GM12865 (cell line): ENCODE measurements at regions not wholly inside any gene's neighbourhood (a gene's known extent, or its start where the extent isn't known, plus 50 kb on each side); places are given as distances from the start of the nearest gene placed in this dataset.

Experiments used
- DNase-seq: peaks from one replicate; pipeline ENCODE4 v3.0.0; 2010; ENCODE audit warnings: low read depth
- H3K4me3 ChIP-seq: 2 replicates; pipeline ENCODE4 v1.5.1; 2011; ENCODE audit warnings: mild to moderate bottlenecking, low read depth, low read length, control low read depth
- CTCF ChIP-seq: IDR thresholded peaks from 2 replicates; pipeline ENCODE4 v1.5.1; 2011; ENCODE audit warnings: low read length, control low read depth, low read depth, inconsistent platforms; ENCODE audit not compliant: insufficient read depth; ENCODE audit errors: missing control alignments

DNA sequence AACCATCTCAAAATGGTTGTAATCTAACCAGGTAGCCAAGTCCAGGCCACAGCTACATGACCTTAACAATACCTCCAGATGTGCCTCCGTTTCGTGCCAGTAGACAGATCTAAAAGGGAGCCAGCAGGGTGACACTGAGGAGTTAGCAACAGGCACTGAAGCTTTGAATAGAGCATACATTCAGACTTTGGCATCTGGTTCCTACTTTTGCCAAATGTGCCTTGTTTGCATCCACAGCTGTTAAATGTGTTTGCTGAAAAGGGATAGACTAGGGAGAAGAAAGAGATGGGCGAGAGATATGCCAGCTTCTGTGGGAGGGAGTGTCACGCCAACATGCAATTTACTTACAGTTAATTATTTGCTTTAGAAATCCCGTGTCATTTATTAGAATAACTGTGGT, 1433.9 kb upstream of the CADM2 start:
- no peak for TF ChIP-seq CTCF
- H3K4me3 ChIP-seq, result no peak overlapping the region
- no peak for DNase-seq

DNA sequence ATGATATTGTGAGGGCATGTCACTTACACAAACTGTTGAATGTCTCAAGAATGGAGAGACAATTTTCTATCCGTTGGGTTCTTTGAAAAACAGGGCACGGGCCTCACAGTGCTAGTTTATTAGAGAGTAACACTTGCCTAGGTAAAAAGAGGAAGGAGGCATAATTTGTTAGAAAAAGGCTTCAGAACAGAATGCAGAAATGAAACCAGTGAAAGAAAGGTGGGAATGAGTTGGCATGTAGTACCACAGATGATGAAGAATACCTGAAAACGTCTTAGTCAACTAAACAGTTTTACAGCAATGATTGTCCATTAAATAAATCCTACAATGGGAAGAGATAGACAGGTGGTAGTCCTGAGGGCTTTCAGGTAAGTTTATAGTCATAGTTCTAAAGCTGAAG, 1399.7 kb upstream of the CADM2 start:
- DNase-seq, result no peak
- TF ChIP-seq CTCF, result no peak
- no peak overlapping the region for H3K4me3 ChIP-seq

DNA sequence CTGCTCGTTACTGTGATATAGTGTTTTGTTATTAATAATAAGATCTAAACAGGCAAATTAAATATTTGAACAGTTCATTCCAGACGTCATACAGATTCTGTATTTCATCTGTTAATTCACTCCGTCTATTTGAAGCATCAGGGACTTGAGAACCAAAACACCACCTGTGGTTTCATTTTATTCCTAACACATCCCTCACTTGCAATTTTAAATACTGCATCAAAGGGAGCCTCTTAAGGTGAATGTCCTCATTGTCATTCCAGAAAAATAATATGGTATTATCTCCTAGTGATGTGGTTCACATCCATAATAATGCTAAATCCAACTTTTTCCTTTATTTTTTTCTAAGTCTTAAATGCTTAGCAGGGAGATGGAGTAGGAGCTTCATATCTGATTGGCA, 1390.9 kb upstream of the CADM2 start:
- no peak overlapping the region for H3K4me3 ChIP-seq
- TF ChIP-seq CTCF, result no peak
- no peak for DNase-seq

DNA sequence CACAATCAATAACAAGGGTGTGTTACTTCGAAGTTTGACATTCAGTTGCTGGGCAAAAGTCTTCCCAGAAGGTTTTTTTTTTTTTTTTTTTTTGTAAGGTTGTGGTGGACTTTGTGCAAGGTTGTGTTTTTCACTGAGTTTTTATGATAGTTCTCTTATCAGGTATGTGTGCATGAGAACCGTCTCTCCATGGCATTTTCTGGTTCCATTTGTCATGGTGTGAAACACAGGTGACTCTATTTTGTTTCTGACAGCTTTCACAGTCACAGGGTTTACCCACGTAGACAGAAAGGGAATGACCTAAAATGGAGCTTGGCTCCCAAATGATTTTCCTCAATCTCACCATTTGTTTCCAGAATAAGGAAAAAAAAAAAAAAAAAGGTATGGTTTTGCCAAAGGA, 1377.2 kb upstream of the CADM2 start:
- TF ChIP-seq CTCF, result no peak
- H3K4me3 ChIP-seq, result no peak overlapping the region
- DNase-seq, result no peak

- DNase-seq, result no peak
- H3K4me3 ChIP-seq, result no peak overlapping the region
- no peak for TF ChIP-seq CTCF
These were observed 1357.1 kb upstream of the CADM2 start for GRCh38 chr3:83601704-83602103.

- TF ChIP-seq CTCF, result no peak
- DNase-seq, result no peak
- H3K4me3 ChIP-seq, result no peak overlapping the region
These were observed 1336.3 kb upstream of the CADM2 start for GRCh38 chr3:83622526-83622925.

DNA sequence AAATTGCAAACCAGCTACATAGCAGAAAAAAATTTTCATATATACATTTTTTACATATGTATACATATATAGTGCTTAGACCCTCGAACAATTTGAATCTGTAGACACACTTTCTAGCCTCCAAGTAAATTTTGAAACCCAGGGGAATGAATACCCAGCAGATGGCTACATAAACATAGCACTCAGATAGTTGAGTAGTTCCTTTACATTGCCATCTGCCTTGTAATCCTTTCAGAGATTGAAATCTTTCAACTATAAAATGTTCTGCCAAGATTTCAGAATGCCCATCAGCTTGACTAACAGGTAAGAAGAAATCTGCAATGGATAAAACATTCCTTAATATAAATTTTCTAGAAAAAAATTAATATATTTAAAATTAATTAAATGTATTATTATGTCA, 1333.5 kb upstream of the CADM2 start:
- no peak for DNase-seq
- TF ChIP-seq CTCF, result no peak
- no peak overlapping the region for H3K4me3 ChIP-seq
